SK-N-SH (cell line): ENCODE measurements at regions not wholly inside any gene's neighbourhood (a gene's known extent, or its start where the extent isn't known, plus 50 kb on each side); places are given as distances from the start of the nearest gene placed in this dataset.

Source experiments
- CTCF ChIA-PET: fragments of 300-600, 350-600 bp; formaldehyde crosslinking; extraction: SDS; loops from one replicate; lab custom pipeline; 2021; lab: Yijun Ruan, JAX
- POLR2A ChIA-PET: fragments of 350-600 bp; sonication (Branson Sonifier 250); formaldehyde crosslinking; extraction: SDS; loops from one replicate; lab custom pipeline; 2020; ENCODE audit warnings: antibody characterized with exemption, inconsistent platforms; lab: Yijun Ruan, JAX
- DNase-seq: peaks from one replicate; pipeline ENCODE4 v3.0.0; 2012
- H2AFZ ChIP-seq: fragments of 200-600 bp; sonication (generic); 2 replicates; pipeline ENCODE4 v1.8.1; 2016; ENCODE audit warnings: antibody characterized with exemption, mild to moderate bottlenecking, low read depth
- H3F3A ChIP-seq: fragments of 200-600 bp; sonication (generic); replicated peaks from 2 replicates; pipeline ENCODE3; 2016; ENCODE audit warnings: antibody characterized with exemption, mild to moderate bottlenecking; ENCODE audit not compliant: insufficient read depth
- H3K27ac ChIP-seq, 2 experiments: fragments of 200-500 bp in 1 of 2; fragments of 200-600 bp in 1 of 2; sonication (Bioruptor generic) in 1 of 2; sonication (generic), shearing (Covaris generic) in 1 of 2; 2 replicates each; pipeline versions ENCODE4 v1.5.1 to v1.6.1; 2014 to 2016; ENCODE audit warnings: low read depth in 2 of 2, inconsistent platforms in 1 of 2, low read length in 1 of 2, mild to moderate bottlenecking in 1 of 2, mixed read lengths in 1 of 2
- H3K27me3 ChIP-seq: fragments of 200-600 bp; sonication (generic), shearing (Covaris generic); 2 replicates; pipeline ENCODE4 v1.6.1; 2016; ENCODE audit warnings: mixed run types; ENCODE audit not compliant: insufficient read depth
- H3K36me3 ChIP-seq, 2 experiments: fragments of 200-500 bp in 1 of 2; fragments of 200-600 bp in 1 of 2; sonication (Bioruptor generic) in 1 of 2; sonication (generic) in 1 of 2; replicated peaks in 1 of 2; 2 replicates each; pipeline versions ENCODE3 to v1.5.1; 2014 to 2016; ENCODE audit warnings: low read length in 1 of 2, mild to moderate bottlenecking in 1 of 2; ENCODE audit not compliant: insufficient read depth in 2 of 2, control insufficient read depth in 1 of 2
- H3K4me1 ChIP-seq, 2 experiments: fragments of 200-500 bp in 1 of 2; fragments of 200-600 bp in 1 of 2; sonication (Bioruptor generic) in 1 of 2; sonication (generic), shearing (Covaris generic) in 1 of 2; 2 replicates each; pipeline versions ENCODE4 v1.5.1 to v1.6.1; 2014 to 2016; ENCODE audit warnings: low read depth in 1 of 2, low read length in 1 of 2, mixed run types in 1 of 2; ENCODE audit not compliant: insufficient read depth in 2 of 2, control insufficient read depth in 1 of 2
- H3K4me2 ChIP-seq: fragments of 200-600 bp; sonication (generic), shearing (Covaris generic); 2 replicates; pipeline ENCODE4 v1.6.1; 2017; ENCODE audit warnings: mixed run types
- H3K4me3 ChIP-seq, 2 experiments: fragments of 200-500 bp in 1 of 2; fragments of 200-600 bp in 1 of 2; sonication (Bioruptor generic) in 1 of 2; sonication (generic), shearing (Covaris generic) in 1 of 2; 2 replicates each; pipeline versions ENCODE4 v1.5.1 to v1.8.1; 2014 to 2016; ENCODE audit warnings: low read depth in 2 of 2, inconsistent platforms in 1 of 2, low read length in 1 of 2, mild to moderate bottlenecking in 1 of 2, mixed read lengths in 1 of 2, moderate library complexity in 1 of 2
- H3K79me2 ChIP-seq: fragments of 200-600 bp; sonication (generic); 2 replicates; pipeline ENCODE4 v1.8.1; 2017; ENCODE audit warnings: mild to moderate bottlenecking; ENCODE audit not compliant: insufficient read depth
- H3K9ac ChIP-seq: fragments of 200-600 bp; sonication (generic); 2 replicates; pipeline ENCODE4 v1.6.1; 2017; ENCODE audit warnings: mixed run types
- H3K9me2 ChIP-seq: fragments of 200-600 bp; sonication (generic); 2 replicates; pipeline ENCODE4 v1.6.1; 2017; ENCODE audit warnings: mixed run types
- H3K9me3 ChIP-seq: fragments of 200-600 bp; sonication (generic); 2 replicates; pipeline ENCODE4 v1.6.1; 2017; ENCODE audit warnings: mixed run types, mild to moderate bottlenecking, moderate library complexity
- H4K20me1 ChIP-seq: fragments of 200-600 bp; sonication (generic); 2 replicates; pipeline ENCODE4 v1.6.1; 2017; ENCODE audit warnings: mild to moderate bottlenecking, mixed run types; ENCODE audit not compliant: insufficient read depth
- FOXJ3 ChIP-seq: sonication (generic); formaldehyde crosslinking; IDR thresholded peaks from 2 replicates; pipeline ENCODE4 v1.5.1; 2020; ENCODE audit warnings: mild to moderate bottlenecking, missing genetic modification reagents
- IRF3 ChIP-seq: fragments of 150-350 bp; IDR thresholded peaks from 2 replicates; pipeline ENCODE4 v1.6.1; 2016; ENCODE audit warnings: mild to moderate bottlenecking, low read depth, low read length
- MEF2A ChIP-seq: IDR thresholded peaks from 2 replicates; pipeline ENCODE4 v1.4.0; 2012; ENCODE audit warnings: low read depth, borderline replicate concordance
- RAD21 ChIP-seq: IDR thresholded peaks from 2 replicates; pipeline ENCODE4 v1.6.1; 2012; ENCODE audit warnings: mild to moderate bottlenecking, low read length
- RCOR1 ChIP-seq: fragments of 150-350 bp; IDR thresholded peaks from 2 replicates; pipeline ENCODE4 v1.6.1; 2017; ENCODE audit warnings: antibody characterized with exemption, low read length
- RFX5 ChIP-seq: IDR thresholded peaks from 2 replicates; pipeline ENCODE4 v1.6.1; 2012; ENCODE audit warnings: mild to moderate bottlenecking, improper control_type of control experiment, low read length
- RXRA ChIP-seq: IDR thresholded peaks from 2 replicates; pipeline ENCODE4 v1.4.0; 2012; ENCODE audit warnings: low read depth, mild to moderate bottlenecking, borderline replicate concordance
- TCF12 ChIP-seq: IDR thresholded peaks from 2 replicates; pipeline ENCODE4 v1.4.0; 2012
- TEAD4 ChIP-seq: IDR thresholded peaks from 2 replicates; pipeline ENCODE4 v1.4.0; 2012; ENCODE audit warnings: mild to moderate bottlenecking, borderline replicate concordance; ENCODE audit not compliant: insufficient read depth
- YY1 ChIP-seq: IDR thresholded peaks from 2 replicates; pipeline ENCODE4 v1.4.0; 2012; ENCODE audit warnings: low read depth, mild to moderate bottlenecking
- WGBS: methylation state at CpG from one replicate; pipeline ENCODE4 v1.1.6; 2017; ENCODE audit warnings: low lambda C conversion rate; 5-methylcytosine and 5-hydroxymethylcytosine counted together

DNA sequence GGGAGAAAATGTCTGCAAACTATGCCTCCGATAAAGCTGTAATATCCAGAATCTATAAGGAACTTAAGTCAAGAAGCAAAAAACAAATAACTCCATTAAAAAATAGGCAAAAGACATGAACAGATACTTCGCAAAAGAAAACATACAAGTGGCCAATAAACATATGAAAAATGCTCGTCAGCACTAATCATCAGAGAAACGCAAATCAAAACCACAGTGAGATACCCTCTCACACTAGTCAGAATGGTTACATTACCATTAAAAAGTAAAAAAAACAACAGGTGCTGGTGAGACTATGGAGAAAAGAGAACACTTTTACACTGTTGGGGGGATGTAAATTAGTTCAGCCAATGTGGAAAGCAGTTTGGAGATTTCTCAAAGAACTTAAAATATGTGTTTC lies 498.5 kb upstream of the GRM7 start:
- CTCF ChIA-PET: no interaction called here

DNA sequence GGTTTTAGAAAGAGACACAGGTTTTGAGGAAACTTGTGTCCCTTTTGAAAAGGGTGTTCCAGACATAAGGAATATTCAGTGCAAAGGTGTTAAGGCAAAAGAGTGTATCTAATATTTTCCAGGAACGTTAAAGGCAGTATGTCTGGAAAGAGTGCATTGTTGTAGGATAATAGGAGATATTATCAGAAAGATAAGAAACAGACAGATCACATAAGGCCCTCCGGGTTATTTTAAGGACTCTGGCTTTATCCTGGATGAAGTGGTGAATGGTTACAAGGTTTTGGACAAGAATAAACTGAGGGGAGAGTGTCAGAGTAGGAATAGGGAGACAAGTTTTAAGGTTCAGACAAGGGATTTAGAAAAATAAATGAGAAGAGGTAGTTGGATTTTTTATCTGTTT lies 493.7 kb upstream of the GRM7 start:
- Histone ChIP-seq H3K36me3 (no peaks in the 10 kb centered on the region), H2AFZ (no peak overlapping the region), H3K27me3 (no peaks in the 10 kb centered on the region), H3K9me2 (no peaks in the 10 kb centered on the region), H3K4me2 (no peak overlapping the region), H3K79me2 (no peaks in the 10 kb centered on the region), H3K4me3 (no peak overlapping the region), H3K27ac (no peak overlapping the region), H3K9me3 (no peaks in the 10 kb centered on the region), H3K4me1 (no peaks in the 10 kb centered on the region), H4K20me1 (no peaks in the 10 kb centered on the region), H3K9ac (no peak overlapping the region), H3F3A (no peaks in the 10 kb centered on the region)
- TF ChIP-seq IRF3 (no peak), MEF2A (no peak), RCOR1 (no peak), RFX5 (no peak), TCF12 (no peak), FOXJ3 (CRISPR knock-in tag) (no peak), RXRA (no peak), YY1 (no peak)
- ChIA-PET POLR2A (no interaction called here), CTCF (no interaction called here)
- 3% methylated on average over 2 of the region's 2 CpGs for WGBS
- DNase-seq: no peak

More for the DNA sequence above, 498.5 kb upstream of the GRM7 start:
- Histone ChIP-seq H3K4me3 (no peak overlapping the region), H3K4me1 (no peaks in the 10 kb centered on the region), H3K36me3 (no peaks in the 10 kb centered on the region), H3K27me3 (no peaks in the 10 kb centered on the region), H3K9me3 (no peaks in the 10 kb centered on the region; the same call in 1 of the 2 replicates), H3K4me2 (no peak overlapping the region), H2AFZ (no peak overlapping the region), H3K9me2 (no peaks in the 10 kb centered on the region), H3K9ac (no peak overlapping the region), H3K27ac (no peak overlapping the region), H3F3A (no peaks in the 10 kb centered on the region), H4K20me1 (no peaks in the 10 kb centered on the region), H3K79me2 (no peaks in the 10 kb centered on the region)
- no peak for TF ChIP-seq TCF12
- 30% methylated on average over 4 of the region's 4 CpGs for WGBS
- DNase-seq: no peak
- POLR2A ChIA-PET: no interaction called here

DNA sequence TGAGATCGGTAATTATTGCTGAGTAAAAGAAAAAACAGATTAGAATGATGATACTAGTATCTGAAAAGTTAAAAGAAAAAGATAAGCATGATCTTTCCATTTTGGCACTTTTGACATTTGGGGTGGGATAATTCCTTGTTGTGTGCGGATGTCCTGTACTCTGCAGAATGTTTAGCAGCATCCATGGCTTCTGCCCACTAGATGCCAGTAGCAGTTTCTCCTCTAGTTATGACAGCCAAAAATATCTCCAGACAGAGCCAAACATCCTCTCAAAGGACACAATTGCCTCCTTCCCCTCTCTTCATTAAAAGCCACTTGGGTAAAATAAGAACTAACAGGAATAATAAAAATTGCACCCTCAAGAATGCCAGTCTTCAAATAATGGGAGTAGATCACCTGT lies 468.8 kb upstream of the GRM7 start:
- H3K27ac ChIP-seq: no peak overlapping the region
- H3K79me2 ChIP-seq: no peaks in the 10 kb centered on the region
- no peak overlapping the region for H2AFZ ChIP-seq
- no peak overlapping the region for H3K4me3 ChIP-seq
- no peak overlapping the region for H3K9ac ChIP-seq
- H3K9me2 ChIP-seq: no peaks in the 10 kb centered on the region
- no peaks in the 10 kb centered on the region for H3K27me3 ChIP-seq
- no peak overlapping the region for H3K4me2 ChIP-seq
- no peaks in the 10 kb centered on the region for H4K20me1 ChIP-seq
- no peaks in the 10 kb centered on the region for H3K36me3 ChIP-seq
- WGBS: 26% methylated on average over 2 of the region's 2 CpGs
- 0 out of 2 replicates have a peak, but pooled peaks cover 3% of the 10 kb centered on the region for H3K9me3 ChIP-seq
- no peaks in the 10 kb centered on the region for H3K4me1 ChIP-seq
- CTCF ChIA-PET: no interaction called here
- no peak for DNase-seq
- TF ChIP-seq RAD21: peak; percentile 18; the same call in 1 of the 2 replicates
- no peak for TF ChIP-seq TEAD4
- POLR2A ChIA-PET: no interaction called here
- no peaks in the 10 kb centered on the region for H3F3A ChIP-seq
